Neuron (in vitro differentiated cells): ENCODE measurements at regions not wholly inside any gene's neighbourhood (a gene's known extent, or its start where the extent isn't known, plus 50 kb on each side); places are given as distances from the start of the nearest gene placed in this dataset.

Experiments
- H2AFZ ChIP-seq: one replicate; pipeline ENCODE4 v1.6.1; 2013; ENCODE audit warnings: low read depth, mild to moderate bottlenecking, inconsistent platforms, low read length, moderate library complexity
- H3K27me3 ChIP-seq: one replicate; pipeline ENCODE4 v1.6.1; 2013; ENCODE audit warnings: low read length; ENCODE audit not compliant: insufficient read depth
- H3K36me3 ChIP-seq: one replicate; pipeline ENCODE4 v1.6.1; 2013; ENCODE audit warnings: low read length; ENCODE audit not compliant: insufficient read depth
- H3K4me1 ChIP-seq: one replicate; pipeline ENCODE4 v1.6.1; 2013; ENCODE audit warnings: low read length; ENCODE audit not compliant: insufficient read depth
- H3K4me3 ChIP-seq: 2 replicates; pipeline ENCODE4 v1.5.1; 2013; ENCODE audit warnings: mild to moderate bottlenecking, low read length, moderate library complexity
- H3K9me3 ChIP-seq: one replicate; pipeline ENCODE4 v1.6.1; 2013; ENCODE audit warnings: low read length

DNA sequence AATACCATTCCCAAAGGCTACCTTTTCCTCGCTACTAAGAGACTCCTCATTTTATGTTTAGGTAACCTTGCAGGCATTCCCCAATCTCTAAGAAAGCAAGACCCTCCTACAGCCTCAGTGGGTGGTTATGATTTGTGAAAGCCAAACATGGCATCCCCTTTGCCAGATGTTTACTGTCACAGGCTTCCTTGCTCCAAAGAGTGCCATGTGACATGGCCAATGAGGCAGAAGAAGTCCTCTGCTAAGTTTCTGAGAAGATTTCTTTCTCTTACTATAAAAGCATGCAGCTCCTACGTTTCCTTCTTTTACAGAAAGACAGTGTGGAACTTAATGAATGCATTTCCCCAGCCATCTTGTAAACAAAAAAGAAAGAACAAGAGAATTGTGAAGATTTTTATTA, 688.2 kb downstream of the TBC1D32 start:
- Histone ChIP-seq H3K4me3 (no peak overlapping the region), H3K9me3 (no peaks in the 10 kb centered on the region), H3K4me1 (no peaks in the 10 kb centered on the region), H2AFZ (no peak overlapping the region), H3K36me3 (no peaks in the 10 kb centered on the region), H3K27me3 (no peaks in the 10 kb centered on the region)

DNA sequence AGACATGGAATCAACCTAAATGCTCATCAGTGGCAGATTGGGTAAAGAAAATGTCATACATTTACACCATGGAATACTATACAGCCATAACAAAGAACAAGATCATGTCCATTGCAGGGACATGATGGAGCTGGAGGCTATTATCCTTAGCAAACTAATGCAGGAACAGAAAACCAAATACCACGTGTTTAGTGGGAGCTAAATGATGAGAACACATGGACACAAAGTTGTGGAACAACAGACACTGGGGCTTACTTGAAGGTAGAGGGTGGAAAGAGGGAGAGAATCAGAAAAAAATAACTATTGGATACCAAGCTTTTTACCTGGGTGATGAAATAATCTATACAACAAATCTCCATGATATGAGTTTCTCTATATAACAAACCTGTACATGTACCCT, 701.3 kb downstream of the TBC1D32 start:
- Histone ChIP-seq H3K9me3 (no peaks in the 10 kb centered on the region), H2AFZ (no peak overlapping the region), H3K36me3 (no peaks in the 10 kb centered on the region), H3K27me3 (no peaks in the 10 kb centered on the region), H3K4me3 (no peak overlapping the region), H3K4me1 (no peaks in the 10 kb centered on the region)

- no peak overlapping the region for H2AFZ ChIP-seq
- no peaks in the 10 kb centered on the region for H3K27me3 ChIP-seq
- H3K4me3 ChIP-seq, result no peak overlapping the region
- no peaks in the 10 kb centered on the region for H3K9me3 ChIP-seq
- H3K36me3 ChIP-seq, result no peaks in the 10 kb centered on the region
- no peaks in the 10 kb centered on the region for H3K4me1 ChIP-seq
Measured at GRCh38 chr6:120627612-120628011, 706.7 kb downstream of the TBC1D32 start.

- Histone ChIP-seq H3K4me1 (no peaks in the 10 kb centered on the region), H3K4me3 (no peak overlapping the region), H3K9me3 (no peaks in the 10 kb centered on the region), H3K36me3 (no peaks in the 10 kb centered on the region), H2AFZ (no peak overlapping the region), H3K27me3 (no peaks in the 10 kb centered on the region)
Measured at GRCh38 chr6:120622127-120622631, 712.1 kb downstream of the TBC1D32 start.

- Histone ChIP-seq H2AFZ (no peak overlapping the region), H3K9me3 (no peaks in the 10 kb centered on the region), H3K27me3 (no peaks in the 10 kb centered on the region), H3K36me3 (no peaks in the 10 kb centered on the region), H3K4me1 (no peaks in the 10 kb centered on the region), H3K4me3 (no peak overlapping the region)
Measured at GRCh38 chr6:120620900-120621299, 713.4 kb downstream of the TBC1D32 start.

- H3K4me3 ChIP-seq, result no peak overlapping the region
- no peaks in the 10 kb centered on the region for H3K36me3 ChIP-seq
- no peaks in the 10 kb centered on the region for H3K9me3 ChIP-seq
- no peaks in the 10 kb centered on the region for H3K4me1 ChIP-seq
- H3K27me3 ChIP-seq, result no peaks in the 10 kb centered on the region
- H2AFZ ChIP-seq, result no peak overlapping the region
Measured at GRCh38 chr6:120615238-120615637, 719.0 kb downstream of the TBC1D32 start.

- no peaks in the 10 kb centered on the region for H3K9me3 ChIP-seq
Measured at GRCh38 chr6:120614723-120615122, 719.6 kb downstream of the TBC1D32 start.

DNA sequence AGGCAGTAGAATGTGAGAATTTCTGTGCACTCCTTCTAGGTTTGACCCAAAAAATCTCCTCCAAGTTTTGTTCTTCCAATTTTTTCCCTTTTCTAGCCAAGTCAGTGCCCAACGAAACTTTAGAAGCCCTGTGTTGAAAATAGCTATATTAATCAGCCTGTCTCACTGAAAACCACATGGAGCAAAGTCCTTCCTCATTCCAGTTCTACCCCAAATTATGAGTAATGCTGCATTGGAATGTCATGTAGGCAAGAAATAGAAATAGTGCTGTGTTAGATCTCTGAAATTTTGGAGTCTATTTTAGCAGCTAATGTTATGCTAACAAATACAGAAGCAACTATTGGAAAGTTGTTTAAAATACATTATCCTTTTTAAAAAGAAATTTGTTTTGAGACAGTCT, 725.5 kb downstream of the TBC1D32 start:
- Histone ChIP-seq H3K36me3 (no peaks in the 10 kb centered on the region), H3K4me3 (no peak overlapping the region), H3K27me3 (no peaks in the 10 kb centered on the region), H3K4me1 (no peaks in the 10 kb centered on the region), H2AFZ (no peak overlapping the region), H3K9me3 (no peaks in the 10 kb centered on the region)

More at GRCh38 chr6:120614723-120615122, 719.6 kb downstream of the TBC1D32 start:
- no peak overlapping the region for H3K4me3 ChIP-seq
- no peaks in the 10 kb centered on the region for H3K4me1 ChIP-seq
- no peak overlapping the region for H2AFZ ChIP-seq
- no peaks in the 10 kb centered on the region for H3K36me3 ChIP-seq
- no peaks in the 10 kb centered on the region for H3K27me3 ChIP-seq

GRCh38 chr6:120606743-120607142, 727.5 kb downstream of the TBC1D32 start:
- Histone ChIP-seq H3K9me3 (no peaks in the 10 kb centered on the region), H3K4me3 (no peak overlapping the region), H3K36me3 (no peaks in the 10 kb centered on the region), H2AFZ (no peak overlapping the region), H3K4me1 (no peaks in the 10 kb centered on the region), H3K27me3 (no peaks in the 10 kb centered on the region)

GRCh38 chr6:120604510-120604909, 729.8 kb downstream of the TBC1D32 start:
- H3K36me3 ChIP-seq, result no peaks in the 10 kb centered on the region
- no peak overlapping the region for H3K4me3 ChIP-seq
- H3K4me1 ChIP-seq, result no peaks in the 10 kb centered on the region
- no peak overlapping the region for H2AFZ ChIP-seq
- no peaks in the 10 kb centered on the region for H3K27me3 ChIP-seq
- H3K9me3 ChIP-seq, result no peaks in the 10 kb centered on the region

- no peaks in the 10 kb centered on the region for H3K27me3 ChIP-seq
- H2AFZ ChIP-seq, result no peak overlapping the region
- H3K36me3 ChIP-seq, result no peaks in the 10 kb centered on the region
- no peak overlapping the region for H3K4me3 ChIP-seq
- no peaks in the 10 kb centered on the region for H3K9me3 ChIP-seq
- no peaks in the 10 kb centered on the region for H3K4me1 ChIP-seq
Measured at GRCh38 chr6:120590611-120591010, 743.7 kb downstream of the TBC1D32 start.

- H3K27me3 ChIP-seq, result no peaks in the 10 kb centered on the region
- no peaks in the 10 kb centered on the region for H3K4me1 ChIP-seq
- H3K4me3 ChIP-seq, result no peak overlapping the region
- no peaks in the 10 kb centered on the region for H3K9me3 ChIP-seq
- H2AFZ ChIP-seq, result no peak overlapping the region
- no peaks in the 10 kb centered on the region for H3K36me3 ChIP-seq
Measured at GRCh38 chr6:120588424-120588823, 745.9 kb downstream of the TBC1D32 start.

- Histone ChIP-seq H3K9me3 (no peaks in the 10 kb centered on the region), H3K27me3 (no peaks in the 10 kb centered on the region), H3K4me3 (no peak overlapping the region), H2AFZ (no peak overlapping the region), H3K36me3 (no peaks in the 10 kb centered on the region), H3K4me1 (no peaks in the 10 kb centered on the region)
Measured at GRCh38 chr6:120587381-120587780, 746.9 kb downstream of the TBC1D32 start.

DNA sequence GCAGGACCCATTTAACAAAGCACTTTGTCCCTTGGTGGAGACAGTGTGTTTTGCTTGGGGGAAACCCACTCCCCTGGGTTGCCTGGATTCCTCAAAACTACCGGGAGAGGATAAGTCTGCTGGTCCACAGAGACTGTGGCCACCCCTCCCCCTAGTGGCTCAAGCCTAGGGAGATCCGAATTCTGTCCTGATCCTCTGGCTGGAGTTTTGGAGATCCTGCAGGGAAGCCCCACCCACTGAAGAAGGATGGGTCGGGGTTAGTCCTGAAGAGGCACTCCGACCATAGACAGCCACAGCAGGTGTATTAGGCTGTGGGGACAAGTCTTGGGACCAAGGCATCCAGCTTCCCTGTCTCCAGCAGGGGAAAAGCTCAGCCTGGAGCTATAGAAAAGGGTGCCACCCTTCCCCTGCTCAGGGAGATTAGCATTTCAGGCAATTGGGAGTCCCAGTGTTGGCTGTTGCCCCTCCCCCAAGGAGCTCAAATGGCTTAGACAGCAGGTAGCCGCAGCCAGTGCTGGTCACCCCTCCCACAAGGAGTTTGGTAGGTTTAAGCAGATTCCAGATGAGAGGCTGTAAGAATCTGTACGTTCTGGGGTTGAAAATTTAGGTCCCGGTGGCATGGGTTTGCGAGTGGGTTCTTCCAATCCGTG, 750.0 kb downstream of the TBC1D32 start:
- Histone ChIP-seq H3K4me1 (no peaks in the 10 kb centered on the region), H2AFZ (no peak overlapping the region), H3K27me3 (no peaks in the 10 kb centered on the region), H3K4me3 (no peak overlapping the region), H3K36me3 (no peaks in the 10 kb centered on the region), H3K9me3 (no peaks in the 10 kb centered on the region)
